ENCODE measurements at regions not wholly inside any gene's neighbourhood (a gene's known extent, or its start where the extent isn't known, plus 50 kb on each side); places are given as distances from the start of the nearest gene placed in this dataset.

- DNase-seq (ENCODE audit: low read depth, low spot score), result no peak
- Histone ChIP-seq H3K27me3 (ENCODE audit: insufficient read depth, insufficient read length) (no peaks in the 10 kb centered on the region), H3K9me3 (ENCODE audit: insufficient read depth, low read length) (no peaks in the 10 kb centered on the region; the same call in 1 of the 2 replicates), H3K9ac (ENCODE audit: insufficient read length, low read depth) (no peak overlapping the region), H3K4me1 (ENCODE audit: insufficient read depth, insufficient read length) (no peaks in the 10 kb centered on the region), H3K4me3 (ENCODE audit: insufficient read length, low read depth) (no peak overlapping the region), H3K36me3 (ENCODE audit: insufficient read depth, insufficient read length, low read length) (no peaks in the 10 kb centered on the region)
- TF ChIP-seq SUZ12 (IDR thresholded peaks at IDR 0.05; ENCODE audit: extremely low read depth, insufficient read depth, insufficient read length) (no peak), YY1 (IDR thresholded peaks at IDR 0.05; ENCODE audit: insufficient read depth, insufficient read length) (no peak), ZNF274 (IDR thresholded peaks at IDR 0.05; ENCODE audit: low read depth, low read length) (no peak)
Measured at GRCh38 chr4:130043732-130044160, 947.8 kb downstream of the C4orf33 start.

- Histone ChIP-seq H3K4me1 (ENCODE audit: insufficient read depth, insufficient read length) (no peaks in the 10 kb centered on the region), H3K27me3 (ENCODE audit: insufficient read depth, insufficient read length) (no peaks in the 10 kb centered on the region), H3K9me3 (ENCODE audit: insufficient read depth, low read length) (no peaks in the 10 kb centered on the region), H3K4me3 (ENCODE audit: insufficient read length, low read depth) (no peak overlapping the region), H3K9ac (ENCODE audit: insufficient read length, low read depth) (no peak overlapping the region), H3K36me3 (ENCODE audit: insufficient read depth, insufficient read length, low read length) (no peaks in the 10 kb centered on the region)
- no peak for DNase-seq (ENCODE audit: low read depth, low spot score)
- TF ChIP-seq SUZ12 (IDR thresholded peaks at IDR 0.05; ENCODE audit: extremely low read depth, insufficient read depth, insufficient read length), result no peak
- TF ChIP-seq ZNF274 (IDR thresholded peaks at IDR 0.05; ENCODE audit: low read depth, low read length), result no peak
- no peak for TF ChIP-seq YY1 (IDR thresholded peaks at IDR 0.05; ENCODE audit: insufficient read depth, insufficient read length)
Measured at GRCh38 chr4:130044788-130045531, 949.0 kb downstream of the C4orf33 start.

- no peak for DNase-seq (ENCODE audit: low read depth, low spot score)
- Histone ChIP-seq H3K4me1 (ENCODE audit: insufficient read depth, insufficient read length) (no peaks in the 10 kb centered on the region), H3K9ac (ENCODE audit: insufficient read length, low read depth) (no peak overlapping the region), H3K27me3 (ENCODE audit: insufficient read depth, insufficient read length) (no peaks in the 10 kb centered on the region), H3K4me3 (ENCODE audit: insufficient read length, low read depth) (no peak overlapping the region), H3K36me3 (ENCODE audit: insufficient read depth, insufficient read length, low read length) (no peaks in the 10 kb centered on the region), H3K9me3 (ENCODE audit: insufficient read depth, low read length) (no peaks in the 10 kb centered on the region; the same call in 1 of the 2 replicates)
- no peak for TF ChIP-seq ZNF274 (IDR thresholded peaks at IDR 0.05; ENCODE audit: low read depth, low read length)
- TF ChIP-seq SUZ12 (IDR thresholded peaks at IDR 0.05; ENCODE audit: extremely low read depth, insufficient read depth, insufficient read length), result no peak
- TF ChIP-seq YY1 (IDR thresholded peaks at IDR 0.05; ENCODE audit: insufficient read depth, insufficient read length), result no peak
Measured at GRCh38 chr4:130053723-130054122, 957.8 kb downstream of the C4orf33 start.

- no peaks in the 10 kb centered on the region for H3K36me3 ChIP-seq (ENCODE audit: insufficient read depth, insufficient read length, low read length)
- H3K4me1 ChIP-seq (ENCODE audit: insufficient read depth, insufficient read length), result no peaks in the 10 kb centered on the region
- no peaks in the 10 kb centered on the region; the same call in 1 of the 2 replicates for H3K9me3 ChIP-seq (ENCODE audit: insufficient read depth, low read length)
- no peak overlapping the region for H3K9ac ChIP-seq (ENCODE audit: insufficient read length, low read depth)
- no peak for DNase-seq (ENCODE audit: low read depth, low spot score)
- no peak overlapping the region for H3K4me3 ChIP-seq (ENCODE audit: insufficient read length, low read depth)
- TF ChIP-seq SUZ12 (IDR thresholded peaks at IDR 0.05; ENCODE audit: extremely low read depth, insufficient read depth, insufficient read length), result no peak
- no peak for TF ChIP-seq ZNF274 (IDR thresholded peaks at IDR 0.05; ENCODE audit: low read depth, low read length)
- no peak for TF ChIP-seq YY1 (IDR thresholded peaks at IDR 0.05; ENCODE audit: insufficient read depth, insufficient read length)
- no peaks in the 10 kb centered on the region for H3K27me3 ChIP-seq (ENCODE audit: insufficient read depth, insufficient read length)
Measured at GRCh38 chr4:130054908-130055307, 959.0 kb downstream of the C4orf33 start.

GRCh38 chr4:130056286-130056685 lies 960.3 kb downstream of the C4orf33 start:
- TF ChIP-seq SUZ12 (IDR thresholded peaks at IDR 0.05; ENCODE audit: extremely low read depth, insufficient read depth, insufficient read length), result no peak
- no peak for TF ChIP-seq YY1 (IDR thresholded peaks at IDR 0.05; ENCODE audit: insufficient read depth, insufficient read length)
- no peak for TF ChIP-seq ZNF274 (IDR thresholded peaks at IDR 0.05; ENCODE audit: low read depth, low read length)
- H3K9me3 ChIP-seq (ENCODE audit: insufficient read depth, low read length), result no peaks in the 10 kb centered on the region; the same call in 1 of the 2 replicates
- no peak overlapping the region for H3K9ac ChIP-seq (ENCODE audit: insufficient read length, low read depth)
- H3K4me3 ChIP-seq (ENCODE audit: insufficient read length, low read depth), result no peak overlapping the region
- H3K4me1 ChIP-seq (ENCODE audit: insufficient read depth, insufficient read length), result no peaks in the 10 kb centered on the region
- H3K36me3 ChIP-seq (ENCODE audit: insufficient read depth, insufficient read length, low read length), result no peaks in the 10 kb centered on the region
- no peaks in the 10 kb centered on the region for H3K27me3 ChIP-seq (ENCODE audit: insufficient read depth, insufficient read length)
- DNase-seq (ENCODE audit: low read depth, low spot score), result no peak

GRCh38 chr4:130064471-130064870 lies 968.5 kb downstream of the C4orf33 start:
- H3K9ac ChIP-seq (ENCODE audit: insufficient read length, low read depth), result no peak overlapping the region
- no peak for DNase-seq (ENCODE audit: low read depth, low spot score)
- no peak for TF ChIP-seq ZNF274 (IDR thresholded peaks at IDR 0.05; ENCODE audit: low read depth, low read length)
- no peak for TF ChIP-seq YY1 (IDR thresholded peaks at IDR 0.05; ENCODE audit: insufficient read depth, insufficient read length)
- TF ChIP-seq SUZ12 (IDR thresholded peaks at IDR 0.05; ENCODE audit: extremely low read depth, insufficient read depth, insufficient read length), result no peak
- no peaks in the 10 kb centered on the region for H3K4me1 ChIP-seq (ENCODE audit: insufficient read depth, insufficient read length)
- no peaks in the 10 kb centered on the region for H3K27me3 ChIP-seq (ENCODE audit: insufficient read depth, insufficient read length)
- H3K9me3 ChIP-seq (ENCODE audit: insufficient read depth, low read length), result no peaks in the 10 kb centered on the region
- no peaks in the 10 kb centered on the region for H3K36me3 ChIP-seq (ENCODE audit: insufficient read depth, insufficient read length, low read length)
- no peak overlapping the region for H3K4me3 ChIP-seq (ENCODE audit: insufficient read length, low read depth)

GRCh38 chr4:130067419-130067818 lies 971.5 kb downstream of the C4orf33 start:
- Histone ChIP-seq H3K4me1 (ENCODE audit: insufficient read depth, insufficient read length) (no peaks in the 10 kb centered on the region), H3K27me3 (ENCODE audit: insufficient read depth, insufficient read length) (no peaks in the 10 kb centered on the region), H3K4me3 (ENCODE audit: insufficient read length, low read depth) (no peak overlapping the region), H3K36me3 (ENCODE audit: insufficient read depth, insufficient read length, low read length) (no peaks in the 10 kb centered on the region), H3K9me3 (ENCODE audit: insufficient read depth, low read length) (no peaks in the 10 kb centered on the region), H3K9ac (ENCODE audit: insufficient read length, low read depth) (no peak overlapping the region)
- no peak for DNase-seq (ENCODE audit: low read depth, low spot score)
- TF ChIP-seq ZNF274 (IDR thresholded peaks at IDR 0.05; ENCODE audit: low read depth, low read length) (no peak), YY1 (IDR thresholded peaks at IDR 0.05; ENCODE audit: insufficient read depth, insufficient read length) (no peak), SUZ12 (IDR thresholded peaks at IDR 0.05; ENCODE audit: extremely low read depth, insufficient read depth, insufficient read length) (no peak)
